Smooth muscle cell (in vitro differentiated cells): ENCODE measurements at regions not wholly inside any gene's neighbourhood (a gene's known extent, or its start where the extent isn't known, plus 50 kb on each side); places are given as distances from the start of the nearest gene placed in this dataset.

Experiments
- DNase-seq: peaks from one replicate; lab custom pipeline; 2025; ENCODE audit not compliant: unreplicated experiment; lab: John Stamatoyannopoulos, UW
- H2AFZ ChIP-seq: fragments of 200-600 bp; sonication (generic); 2 replicates; pipeline ENCODE4 v1.6.0; 2016; ENCODE audit warnings: antibody characterized with exemption, low read depth, mild to moderate bottlenecking
- H3F3A ChIP-seq: fragments of 200-600 bp; sonication (generic); 2 replicates; pipeline ENCODE4 v1.6.0; 2017; ENCODE audit warnings: antibody characterized with exemption, low read depth
- H3K27ac ChIP-seq: fragments of 200-600 bp; sonication (generic); 2 replicates; pipeline ENCODE4 v1.5.1; 2016; ENCODE audit warnings: low read depth, mild to moderate bottlenecking
- H3K27me3 ChIP-seq: fragments of 200-600 bp; sonication (generic); 2 replicates; pipeline ENCODE4 v1.6.1; 2016; ENCODE audit warnings: low read depth, mild to moderate bottlenecking
- H3K36me3 ChIP-seq: fragments of 200-600 bp; sonication (generic); 2 replicates; pipeline ENCODE4 v1.5.1; 2016; ENCODE audit warnings: low read depth
- H3K4me1 ChIP-seq: fragments of 200-600 bp; sonication (generic); 2 replicates; pipeline ENCODE4 v1.5.1; 2016; ENCODE audit warnings: low read depth
- H3K4me2 ChIP-seq: fragments of 200-600 bp; sonication (generic); 2 replicates; pipeline ENCODE4 v1.6.0; 2016; ENCODE audit warnings: mild to moderate bottlenecking
- H3K4me3 ChIP-seq: fragments of 200-600 bp; sonication (generic); 2 replicates; pipeline ENCODE4 v1.5.1; 2016; ENCODE audit warnings: mild to moderate bottlenecking
- H3K79me2 ChIP-seq: fragments of 200-600 bp; sonication (generic); 2 replicates; pipeline ENCODE4 v1.6.0; 2016; ENCODE audit warnings: low read depth, mild to moderate bottlenecking
- H3K9ac ChIP-seq: fragments of 200-600 bp; sonication (generic); 2 replicates; pipeline ENCODE4 v1.6.0; 2016; ENCODE audit warnings: low read depth
- H3K9me3 ChIP-seq: fragments of 200-600 bp; sonication (generic); replicated peaks from 2 replicates; pipeline ENCODE4 v1.5.1; 2016; ENCODE audit warnings: low read depth
- H4K20me1 ChIP-seq: fragments of 200-600 bp; sonication (generic); 2 replicates; pipeline ENCODE4 v1.6.0; 2016; ENCODE audit warnings: low read depth
- WGBS: methylation state at CpG from one replicate; pipeline ENCODE4 v1.1.7; 2016; ENCODE audit warnings: low lambda C conversion rate; 5-methylcytosine and 5-hydroxymethylcytosine counted together
- TF ChIP-seq, protein P1 (sequence below): fragments of 200-600 bp; sonication (generic); IDR thresholded peaks from 2 replicates; pipeline ENCODE4 v1.5.1; 2017; ENCODE audit warnings: borderline replicate concordance, mild to moderate bottlenecking, antibody characterized with exemption; ENCODE audit not compliant: insufficient read depth, poor library complexity, severe bottlenecking

DNA sequence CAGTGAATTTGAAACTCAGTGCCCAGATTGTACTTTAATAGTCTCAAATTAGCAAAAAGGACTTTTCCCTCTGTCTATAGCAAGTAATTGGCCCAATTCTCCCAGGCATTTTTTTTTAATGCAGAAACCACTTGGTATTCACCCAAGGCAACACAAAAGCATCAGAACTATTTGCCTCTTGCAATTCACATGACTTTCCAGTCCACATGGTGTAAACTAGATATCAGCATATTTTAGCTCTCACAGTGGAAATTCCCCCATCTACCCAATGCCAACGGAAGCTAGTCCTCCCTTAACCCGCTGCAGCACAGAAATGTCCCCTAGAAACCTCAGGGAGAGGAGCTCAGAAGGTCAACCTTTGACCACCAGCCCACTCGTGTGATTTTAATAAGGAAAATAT lies 103.4 kb upstream of the CDYL start:
- no peak overlapping the region for H3K27ac ChIP-seq
- no peak overlapping the region for H3K4me3 ChIP-seq
- H3K9me3 ChIP-seq, result no peaks in the 10 kb centered on the region
- TF ChIP-seq, protein P1, sequence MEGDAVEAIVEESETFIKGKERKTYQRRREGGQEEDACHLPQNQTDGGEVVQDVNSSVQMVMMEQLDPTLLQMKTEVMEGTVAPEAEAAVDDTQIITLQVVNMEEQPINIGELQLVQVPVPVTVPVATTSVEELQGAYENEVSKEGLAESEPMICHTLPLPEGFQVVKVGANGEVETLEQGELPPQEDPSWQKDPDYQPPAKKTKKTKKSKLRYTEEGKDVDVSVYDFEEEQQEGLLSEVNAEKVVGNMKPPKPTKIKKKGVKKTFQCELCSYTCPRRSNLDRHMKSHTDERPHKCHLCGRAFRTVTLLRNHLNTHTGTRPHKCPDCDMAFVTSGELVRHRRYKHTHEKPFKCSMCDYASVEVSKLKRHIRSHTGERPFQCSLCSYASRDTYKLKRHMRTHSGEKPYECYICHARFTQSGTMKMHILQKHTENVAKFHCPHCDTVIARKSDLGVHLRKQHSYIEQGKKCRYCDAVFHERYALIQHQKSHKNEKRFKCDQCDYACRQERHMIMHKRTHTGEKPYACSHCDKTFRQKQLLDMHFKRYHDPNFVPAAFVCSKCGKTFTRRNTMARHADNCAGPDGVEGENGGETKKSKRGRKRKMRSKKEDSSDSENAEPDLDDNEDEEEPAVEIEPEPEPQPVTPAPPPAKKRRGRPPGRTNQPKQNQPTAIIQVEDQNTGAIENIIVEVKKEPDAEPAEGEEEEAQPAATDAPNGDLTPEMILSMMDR, result no peak
- no peak overlapping the region for H3K9ac ChIP-seq
- H3K36me3 ChIP-seq, result no peaks in the 10 kb centered on the region
- no peaks in the 10 kb centered on the region for H3K79me2 ChIP-seq
- no peaks in the 10 kb centered on the region for H4K20me1 ChIP-seq
- no peaks in the 10 kb centered on the region for H3F3A ChIP-seq
- H3K4me2 ChIP-seq, result no peak overlapping the region
- H2AFZ ChIP-seq, result no peak overlapping the region
- no peaks in the 10 kb centered on the region for H3K4me1 ChIP-seq
- DNase-seq, result no peak
- no peaks in the 10 kb centered on the region for H3K27me3 ChIP-seq
- WGBS, result 79% methylated on average over 3 of the region's 3 CpGs

DNA sequence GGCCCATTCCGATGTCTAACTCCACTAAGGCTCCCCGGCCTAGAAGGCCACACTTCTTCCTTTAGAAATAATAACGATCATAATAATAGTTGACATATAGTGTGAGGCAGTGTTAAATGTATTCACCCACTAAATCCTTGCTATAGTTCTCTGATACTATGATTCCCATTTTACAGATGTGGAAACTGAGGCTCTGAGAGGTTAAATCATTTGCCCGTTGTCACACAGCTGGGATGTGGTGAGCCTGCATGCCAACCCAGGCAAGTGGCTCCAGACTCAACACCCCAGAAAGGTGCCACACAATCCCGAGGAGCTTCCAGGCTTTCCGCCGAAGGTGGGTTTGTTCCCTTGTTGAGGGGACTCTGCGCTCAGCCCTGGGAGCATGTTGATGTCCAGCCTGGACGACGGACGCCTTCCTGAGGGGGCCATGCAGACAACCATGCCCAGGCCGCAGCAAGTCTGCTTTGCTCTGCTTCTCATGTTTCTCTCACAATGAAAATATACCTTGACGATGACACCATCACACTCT lies 104.6 kb upstream of the CDYL start:
- H3F3A ChIP-seq, result no peaks in the 10 kb centered on the region
- H3K4me1 ChIP-seq, result no peaks in the 10 kb centered on the region
- TF ChIP-seq, protein P1, result no peak
- no peaks in the 10 kb centered on the region for H3K36me3 ChIP-seq
- WGBS, result 96% methylated on average over 12 of the region's 13 CpGs
- no peaks in the 10 kb centered on the region for H4K20me1 ChIP-seq
- H3K9me3 ChIP-seq, result no peaks in the 10 kb centered on the region
- H3K27ac ChIP-seq, result no peak overlapping the region
- H3K79me2 ChIP-seq, result no peaks in the 10 kb centered on the region
- no peak overlapping the region for H2AFZ ChIP-seq
- no peaks in the 10 kb centered on the region for H3K27me3 ChIP-seq
- no peak overlapping the region for H3K9ac ChIP-seq
- H3K4me3 ChIP-seq, result no peak overlapping the region
- DNase-seq, result no peak
- no peak overlapping the region for H3K4me2 ChIP-seq

DNA sequence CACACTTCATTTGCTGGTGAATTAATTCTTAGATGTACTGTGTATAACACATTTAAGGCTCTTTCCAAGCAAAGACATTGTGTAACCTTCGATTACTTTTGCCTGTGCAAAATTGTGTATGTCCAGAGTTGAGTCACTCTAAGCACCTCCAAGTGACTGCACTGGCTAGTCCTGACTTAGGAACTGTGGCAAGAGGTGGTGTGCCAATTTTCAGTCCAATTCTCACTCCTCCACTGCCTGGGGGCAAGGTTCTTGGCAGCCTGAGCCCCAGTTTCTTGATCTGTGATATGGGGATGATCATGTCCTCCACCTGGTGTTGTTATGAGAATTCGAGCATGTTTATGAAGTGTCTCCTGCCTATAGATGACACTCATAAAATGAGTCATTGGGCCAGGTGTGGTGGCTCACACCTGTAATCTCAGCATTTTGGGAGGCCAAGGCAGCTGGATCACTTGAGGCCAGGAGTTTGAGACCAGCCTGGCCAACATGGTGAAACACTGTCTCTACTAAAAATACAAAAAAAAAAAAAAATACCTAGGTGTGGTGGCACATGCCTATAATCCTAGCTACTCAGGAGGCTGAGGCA lies 105.3 kb upstream of the CDYL start:
- no peaks in the 10 kb centered on the region for H3F3A ChIP-seq
- H3K4me1 ChIP-seq, result no peaks in the 10 kb centered on the region
- no peaks in the 10 kb centered on the region for H3K27me3 ChIP-seq
- no peak for DNase-seq
- TF ChIP-seq, protein P1, result no peak
- H3K4me2 ChIP-seq, result no peak overlapping the region
- H3K36me3 ChIP-seq, result no peaks in the 10 kb centered on the region
- H3K4me3 ChIP-seq, result no peak overlapping the region
- no peaks in the 10 kb centered on the region for H3K79me2 ChIP-seq
- no peak overlapping the region for H3K27ac ChIP-seq
- H3K9ac ChIP-seq, result no peak overlapping the region
- no peak overlapping the region for H2AFZ ChIP-seq
- 92% methylated on average over 2 of the region's 2 CpGs for WGBS
- H3K9me3 ChIP-seq, result no peaks in the 10 kb centered on the region
- H4K20me1 ChIP-seq, result no peaks in the 10 kb centered on the region

- H3F3A ChIP-seq, result no peaks in the 10 kb centered on the region
- H3K27me3 ChIP-seq, result no peaks in the 10 kb centered on the region
- no peak overlapping the region for H3K27ac ChIP-seq
- no peak overlapping the region for H3K9ac ChIP-seq
- TF ChIP-seq, protein P1, result no peak
- H3K4me3 ChIP-seq, result no peak overlapping the region
- H3K9me3 ChIP-seq, result no peaks in the 10 kb centered on the region
- no peak for DNase-seq
- H2AFZ ChIP-seq, result no peak overlapping the region
- no peaks in the 10 kb centered on the region for H3K36me3 ChIP-seq
- H3K79me2 ChIP-seq, result no peaks in the 10 kb centered on the region
- 82% methylated on average over 10 of the region's 10 CpGs for WGBS
- H3K4me1 ChIP-seq, result no peaks in the 10 kb centered on the region
- H3K4me2 ChIP-seq, result no peak overlapping the region
- H4K20me1 ChIP-seq, result no peaks in the 10 kb centered on the region
Measured at GRCh38 chr6:4670290-4670689, 105.9 kb upstream of the CDYL start.
